ENCODE measurements at regions not wholly inside any gene's neighbourhood (a gene's known extent, or its start where the extent isn't known, plus 50 kb on each side); places are given as distances from the start of the nearest gene placed in this dataset.

- TF ChIP-seq, protein P1, sequence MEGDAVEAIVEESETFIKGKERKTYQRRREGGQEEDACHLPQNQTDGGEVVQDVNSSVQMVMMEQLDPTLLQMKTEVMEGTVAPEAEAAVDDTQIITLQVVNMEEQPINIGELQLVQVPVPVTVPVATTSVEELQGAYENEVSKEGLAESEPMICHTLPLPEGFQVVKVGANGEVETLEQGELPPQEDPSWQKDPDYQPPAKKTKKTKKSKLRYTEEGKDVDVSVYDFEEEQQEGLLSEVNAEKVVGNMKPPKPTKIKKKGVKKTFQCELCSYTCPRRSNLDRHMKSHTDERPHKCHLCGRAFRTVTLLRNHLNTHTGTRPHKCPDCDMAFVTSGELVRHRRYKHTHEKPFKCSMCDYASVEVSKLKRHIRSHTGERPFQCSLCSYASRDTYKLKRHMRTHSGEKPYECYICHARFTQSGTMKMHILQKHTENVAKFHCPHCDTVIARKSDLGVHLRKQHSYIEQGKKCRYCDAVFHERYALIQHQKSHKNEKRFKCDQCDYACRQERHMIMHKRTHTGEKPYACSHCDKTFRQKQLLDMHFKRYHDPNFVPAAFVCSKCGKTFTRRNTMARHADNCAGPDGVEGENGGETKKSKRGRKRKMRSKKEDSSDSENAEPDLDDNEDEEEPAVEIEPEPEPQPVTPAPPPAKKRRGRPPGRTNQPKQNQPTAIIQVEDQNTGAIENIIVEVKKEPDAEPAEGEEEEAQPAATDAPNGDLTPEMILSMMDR (IDR thresholded peaks at IDR 0.05), result no peak
Observed at GRCh38 chr2:144010096-144010836, 509.7 kb downstream of the ZEB2 start.

GRCh38 chr2:144006139-144006538 is 513.8 kb downstream of the ZEB2 start:
- TF ChIP-seq, protein P1 (IDR thresholded peaks at IDR 0.05), result no peak

GRCh38 chr2:144004742-144005141 is 515.2 kb downstream of the ZEB2 start:
- TF ChIP-seq, protein P1 (IDR thresholded peaks at IDR 0.05), result no peak

- TF ChIP-seq, protein P1 (IDR thresholded peaks at IDR 0.05), result no peak
Observed at GRCh38 chr2:144003460-144004075, 516.4 kb downstream of the ZEB2 start.

DNA sequence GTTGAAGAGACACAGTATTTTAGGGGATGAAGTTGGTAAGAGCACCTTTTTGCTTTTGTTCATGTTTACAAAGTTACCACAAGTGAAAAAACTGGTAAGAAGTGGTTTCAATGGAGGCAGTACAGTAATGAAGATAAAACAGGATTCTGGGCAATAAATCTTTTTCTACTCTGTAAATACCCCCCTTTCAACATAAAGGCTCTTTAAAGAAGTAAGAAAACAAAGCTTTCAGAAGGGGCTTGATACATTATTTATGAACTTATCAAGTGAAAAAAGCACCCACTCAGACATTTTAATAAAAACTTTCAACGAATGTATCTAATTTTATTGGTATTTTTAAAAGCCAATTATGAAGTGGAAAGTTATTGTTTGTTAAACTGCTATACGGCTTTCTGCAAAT is 522.9 kb downstream of the ZEB2 start:
- TF ChIP-seq, protein P1 (IDR thresholded peaks at IDR 0.05), result no peak

GRCh38 chr2:143994961-143995360 is 525.0 kb downstream of the ZEB2 start:
- TF ChIP-seq, protein P1 (IDR thresholded peaks at IDR 0.05), result no peak

DNA sequence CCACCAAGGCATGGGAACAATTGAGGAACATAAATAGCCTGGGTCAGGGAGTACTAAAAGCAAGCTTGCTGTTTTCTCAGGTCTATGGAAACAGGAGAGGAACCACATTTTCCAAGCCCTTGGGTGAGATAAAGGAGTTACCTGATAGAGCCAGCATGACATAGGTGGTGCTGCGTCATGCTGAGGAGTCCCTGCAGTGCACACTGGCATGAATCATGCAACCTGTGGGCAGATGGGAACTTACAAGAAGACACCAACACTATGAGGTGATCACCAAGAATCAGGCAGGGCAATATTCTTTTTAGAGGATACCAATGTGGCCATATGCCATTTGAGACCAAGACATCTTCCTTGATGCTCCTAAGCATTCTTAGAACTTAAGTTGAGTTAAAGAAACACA is 531.8 kb downstream of the ZEB2 start:
- TF ChIP-seq, protein P1 (IDR thresholded peaks at IDR 0.05), result no peak
